ENCODE measurements at regions not wholly inside any gene's neighbourhood (a gene's known extent, or its start where the extent isn't known, plus 50 kb on each side); places are given as distances from the start of the nearest gene placed in this dataset.
"Not testable (repeated sequence)": the region's sequence is repeated elsewhere in the genome, so short reads cannot be mapped to it uniquely, and the experiment has no call there.

GRCh38 chr15:26191193-26191592 lies 328.1 kb upstream of the ATP10A start:
- WGBS, 5 donors = 54 to 59% (median 57%) methylated on average over 2 of the region's 2 CpGs
- Histone ChIP-seq H3K36me3 (no peaks in the 10 kb centered on the region), H3K27me3 (replicated peaks in 1 of 7) (no peaks in the 10 kb centered on the region), H3K4me1 (no peaks in the 10 kb centered on the region), H3K27ac (no peak overlapping the region), H3K4me3 (no peak overlapping the region), H3K9me3 (peaks cover 0 to 15% (median 0%) of the 10 kb centered on the region in 8 donors)
- TF ChIP-seq, protein P1, sequence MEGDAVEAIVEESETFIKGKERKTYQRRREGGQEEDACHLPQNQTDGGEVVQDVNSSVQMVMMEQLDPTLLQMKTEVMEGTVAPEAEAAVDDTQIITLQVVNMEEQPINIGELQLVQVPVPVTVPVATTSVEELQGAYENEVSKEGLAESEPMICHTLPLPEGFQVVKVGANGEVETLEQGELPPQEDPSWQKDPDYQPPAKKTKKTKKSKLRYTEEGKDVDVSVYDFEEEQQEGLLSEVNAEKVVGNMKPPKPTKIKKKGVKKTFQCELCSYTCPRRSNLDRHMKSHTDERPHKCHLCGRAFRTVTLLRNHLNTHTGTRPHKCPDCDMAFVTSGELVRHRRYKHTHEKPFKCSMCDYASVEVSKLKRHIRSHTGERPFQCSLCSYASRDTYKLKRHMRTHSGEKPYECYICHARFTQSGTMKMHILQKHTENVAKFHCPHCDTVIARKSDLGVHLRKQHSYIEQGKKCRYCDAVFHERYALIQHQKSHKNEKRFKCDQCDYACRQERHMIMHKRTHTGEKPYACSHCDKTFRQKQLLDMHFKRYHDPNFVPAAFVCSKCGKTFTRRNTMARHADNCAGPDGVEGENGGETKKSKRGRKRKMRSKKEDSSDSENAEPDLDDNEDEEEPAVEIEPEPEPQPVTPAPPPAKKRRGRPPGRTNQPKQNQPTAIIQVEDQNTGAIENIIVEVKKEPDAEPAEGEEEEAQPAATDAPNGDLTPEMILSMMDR (IDR thresholded peaks at IDR 0.05 in 8 of 11, conservative IDR thresholded peaks at IDR 0.05 in 3 of 11) = no peak
- TF ChIP-seq POLR2AphosphoS5 (IDR thresholded peaks at IDR 0.05) (no peak), POLR2A (IDR thresholded peaks at IDR 0.05) (no peak)
- intact Hi-C loops (cut with DNase I; ENCODE audit: low total_unique reads) = no loop called here
- no peak for DNase-seq

- 80 to 90% (median 89%) methylated on average over 10 of the region's 10 CpGs for WGBS, 5 donors
- H3K4me1 ChIP-seq; H3K27me3 ChIP-seq (replicated peaks in 1 of 7); DNase-seq; intact Hi-C loops (cut with DNase I; ENCODE audit: low total_unique reads); H3K36me3 ChIP-seq; H3K4me3 ChIP-seq; H3K27ac ChIP-seq: not testable (repeated sequence)
- H3K9me3 ChIP-seq = peaks cover 0 to 21% (median 0%) of the 10 kb centered on the region in 8 donors
Measured at GRCh38 chr15:26186138-26186537, 323.0 kb upstream of the ATP10A start.

- TF ChIP-seq POLR2AphosphoS5 (IDR thresholded peaks at IDR 0.05) = no peak
- TF ChIP-seq POLR2A (IDR thresholded peaks at IDR 0.05) = no peak
- TF ChIP-seq, protein P1 (IDR thresholded peaks at IDR 0.05 in 8 of 11, conservative IDR thresholded peaks at IDR 0.05 in 3 of 11) = no peak
Measured at GRCh38 chr15:26182441-26182840, 319.3 kb upstream of the ATP10A start.

DNA sequence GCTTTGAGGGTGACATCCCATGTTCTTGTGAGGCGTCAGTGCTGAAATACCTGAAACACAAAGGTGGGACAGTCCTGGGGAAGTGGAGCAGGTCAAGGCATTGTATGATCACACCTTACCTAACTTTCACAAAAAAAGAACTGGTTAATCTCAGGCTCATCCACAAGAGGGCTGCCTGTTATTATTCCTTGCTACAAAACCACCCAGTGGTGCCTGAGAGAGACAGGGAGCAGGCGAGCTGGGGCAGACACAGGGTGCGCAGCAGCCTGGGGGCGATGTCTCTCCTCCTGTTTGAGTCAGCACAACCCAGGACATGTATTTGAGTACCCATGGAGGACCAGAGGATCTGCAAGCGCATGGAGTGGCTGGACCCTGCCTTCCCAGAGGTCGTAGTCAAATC lies 316.8 kb upstream of the ATP10A start:
- H3K4me3 ChIP-seq = no peak overlapping the region
- TF ChIP-seq, protein P1 (IDR thresholded peaks at IDR 0.05 in 8 of 11, conservative IDR thresholded peaks at IDR 0.05 in 3 of 11) = peak in 1 of 11 experiments; percentile 20
- TF ChIP-seq POLR2AphosphoS5 (IDR thresholded peaks at IDR 0.05) (no peak), POLR2A (IDR thresholded peaks at IDR 0.05) (no peak)
- intact Hi-C loops (cut with DNase I; ENCODE audit: low total_unique reads) = no loop called here
- no peaks in the 10 kb centered on the region for H3K36me3 ChIP-seq
- no peak overlapping the region for H3K27ac ChIP-seq
- no peaks in the 10 kb centered on the region for H3K27me3 ChIP-seq (replicated peaks in 1 of 7)
- H3K4me1 ChIP-seq = no peaks in the 10 kb centered on the region
- DNase-seq = no peak
- H3K9me3 ChIP-seq = no peaks in the 10 kb centered on the region
- 42 to 56% (median 49%) methylated on average over 6 of the region's 6 CpGs for WGBS, 5 donors

More at GRCh38 chr15:26182441-26182840, 319.3 kb upstream of the ATP10A start:
- Histone ChIP-seq H3K4me1 (no peaks in the 10 kb centered on the region), H3K27me3 (replicated peaks in 1 of 7) (no peaks in the 10 kb centered on the region), H3K4me3 (no peak overlapping the region), H3K27ac (no peak overlapping the region), H3K9me3 (peaks cover 0 to 14% (median 0%) of the 10 kb centered on the region in 8 donors), H3K36me3 (no peaks in the 10 kb centered on the region)
- 77 to 87% (median 78%) methylated on average over 2 of the region's 2 CpGs for WGBS, 5 donors
- DNase-seq = no peak
- intact Hi-C loops (cut with DNase I; ENCODE audit: low total_unique reads) = no loop called here
